ENCODE measurements at regions not wholly inside any gene's neighbourhood (a gene's known extent, or its start where the extent isn't known, plus 50 kb on each side); places are given as distances from the start of the nearest gene placed in this dataset.
A peak's percentile ranks its signal among the peaks of the same experiment; 100 is the strongest.

DNA sequence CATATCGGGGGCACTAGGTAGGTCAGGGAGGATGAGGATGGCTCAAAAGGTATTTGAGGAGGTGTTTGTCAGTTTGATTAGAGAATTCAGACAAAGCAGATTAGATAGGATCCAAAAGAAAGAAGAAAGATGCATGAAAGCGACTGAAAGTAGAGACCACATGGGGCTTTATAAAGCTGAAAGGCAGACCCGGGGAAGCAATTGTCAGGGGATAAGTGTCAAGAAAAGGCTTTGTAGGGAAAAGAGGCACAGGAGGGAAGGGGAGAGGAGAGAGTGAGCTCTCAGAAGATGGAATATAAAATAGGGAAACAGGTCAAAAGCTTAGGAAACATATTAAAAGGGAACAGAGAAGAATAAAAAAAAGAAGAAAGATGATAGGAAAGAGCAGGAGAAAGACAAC is 308.2 kb upstream of the RORA start:
- Histone ChIP-seq H3K9ac (ENCODE audit: low read depth, low read length) (no peak overlapping the region), H3K9me3 (ENCODE audit: control insufficient read depth, insufficient read depth, low read length) (no peaks in the 10 kb centered on the region), H3K27ac (ENCODE audit: low read depth, low read length) (no peak overlapping the region), H3K4me1 (ENCODE audit: control insufficient read depth, insufficient read depth, low read length) (no peaks in the 10 kb centered on the region), H3K36me3 (ENCODE audit: control insufficient read depth, insufficient read depth, low read length) (no peaks in the 10 kb centered on the region), H3K4me3 (ENCODE audit: low read depth, low read length) (no peak overlapping the region), H3K27me3 (ENCODE audit: control insufficient read depth, insufficient read depth, low read length) (no peaks in the 10 kb centered on the region; the same call in 1 of the 2 replicates)

GRCh38 chr15:61534986-61535385 is 305.9 kb upstream of the RORA start:
- no peaks in the 10 kb centered on the region; the same call in 1 of the 2 replicates for H3K27me3 ChIP-seq (ENCODE audit: control insufficient read depth, insufficient read depth, low read length)
- no peak overlapping the region for H3K9ac ChIP-seq (ENCODE audit: low read depth, low read length)
- H3K9me3 ChIP-seq (ENCODE audit: control insufficient read depth, insufficient read depth, low read length), result no peaks in the 10 kb centered on the region
- no peak overlapping the region for H3K4me3 ChIP-seq (ENCODE audit: low read depth, low read length)
- no peaks in the 10 kb centered on the region for H3K36me3 ChIP-seq (ENCODE audit: control insufficient read depth, insufficient read depth, low read length)
- H3K4me1 ChIP-seq (ENCODE audit: control insufficient read depth, insufficient read depth, low read length), result no peaks in the 10 kb centered on the region
- H3K27ac ChIP-seq (ENCODE audit: low read depth, low read length), result no peak overlapping the region

DNA sequence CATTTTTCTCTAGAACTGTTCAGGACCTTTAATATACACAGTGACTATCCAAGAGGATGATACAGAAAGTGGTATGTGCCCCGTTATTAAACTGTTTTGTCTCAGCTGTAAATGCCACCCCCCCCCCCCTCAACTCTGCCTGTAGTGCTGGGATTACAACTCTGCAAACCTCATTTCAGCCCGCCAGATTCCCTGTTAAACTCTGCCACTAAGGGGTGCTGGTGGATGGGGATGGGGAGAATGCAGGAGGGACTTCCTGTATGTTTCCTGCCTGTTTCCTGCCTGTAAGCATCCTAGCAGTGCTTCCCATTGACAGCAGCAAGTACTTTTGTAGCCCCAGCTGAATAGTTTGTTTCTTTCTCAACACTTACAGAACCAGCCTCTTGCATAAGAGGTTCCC is 301.7 kb upstream of the RORA start:
- H3K27me3 ChIP-seq (ENCODE audit: control insufficient read depth, insufficient read depth, low read length), result no peaks in the 10 kb centered on the region
- H3K4me1 ChIP-seq (ENCODE audit: control insufficient read depth, insufficient read depth, low read length), result peaks cover 15% of the 10 kb centered on the region

GRCh38 chr15:61528581-61528910 is 299.4 kb upstream of the RORA start:
- H3K27me3 ChIP-seq (ENCODE audit: control insufficient read depth, insufficient read depth, low read length), result no peaks in the 10 kb centered on the region
- H3K9me3 ChIP-seq (ENCODE audit: control insufficient read depth, insufficient read depth, low read length), result no peaks in the 10 kb centered on the region
- peaks cover 17% of the 10 kb centered on the region for H3K4me1 ChIP-seq (ENCODE audit: control insufficient read depth, insufficient read depth, low read length)
- peak overlapping the region; percentile 59 for H3K27ac ChIP-seq (ENCODE audit: low read depth, low read length)
- H3K4me3 ChIP-seq (ENCODE audit: low read depth, low read length), result peak overlapping the region; percentile 30; the same call in 1 of the 2 replicates
- H3K36me3 ChIP-seq (ENCODE audit: control insufficient read depth, insufficient read depth, low read length), result no peaks in the 10 kb centered on the region
- no peak overlapping the region for H3K9ac ChIP-seq (ENCODE audit: low read depth, low read length)

More for the DNA sequence above, 301.7 kb upstream of the RORA start:
- no peak overlapping the region for H3K9ac ChIP-seq (ENCODE audit: low read depth, low read length)
- no peak overlapping the region for H3K4me3 ChIP-seq (ENCODE audit: low read depth, low read length)
- H3K27ac ChIP-seq (ENCODE audit: low read depth, low read length), result no peak overlapping the region
- no peaks in the 10 kb centered on the region for H3K36me3 ChIP-seq (ENCODE audit: control insufficient read depth, insufficient read depth, low read length)
- H3K9me3 ChIP-seq (ENCODE audit: control insufficient read depth, insufficient read depth, low read length), result no peaks in the 10 kb centered on the region

DNA sequence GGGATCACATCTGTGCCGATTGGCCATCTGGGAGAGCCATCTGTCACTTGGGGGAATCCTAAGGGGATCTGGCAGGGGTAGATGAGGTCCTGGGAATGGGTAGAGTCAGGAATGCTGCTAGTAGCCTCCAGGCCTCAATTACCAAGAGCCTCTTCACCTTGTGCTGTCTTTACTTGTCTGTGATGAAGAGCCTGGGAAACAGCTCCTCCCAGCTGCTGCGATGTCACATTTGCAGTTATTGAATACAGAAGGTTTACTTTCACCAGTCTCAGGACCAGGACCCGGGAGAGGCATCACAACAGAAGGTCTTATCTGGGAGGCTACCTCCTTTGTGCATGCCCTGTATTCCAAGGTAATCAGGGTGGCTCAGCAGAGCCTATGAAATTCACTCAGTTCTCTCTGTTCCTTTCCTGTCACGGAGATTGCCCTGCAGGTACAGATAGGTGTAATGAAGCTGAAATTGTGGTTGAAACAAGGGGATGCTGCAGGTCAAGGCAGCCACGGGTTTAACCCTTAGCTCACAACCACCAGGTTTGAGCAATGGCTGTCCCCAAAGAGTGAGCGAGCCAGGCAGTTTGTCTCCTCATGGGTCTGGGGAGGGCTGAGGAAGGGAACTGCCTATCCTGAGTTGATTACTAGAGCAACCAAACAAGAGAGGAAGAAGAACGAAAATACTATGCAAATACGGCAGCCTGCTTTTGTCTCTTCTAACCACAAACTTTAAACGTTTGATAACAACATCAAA is 298.9 kb upstream of the RORA start:
- H3K4me3 ChIP-seq (ENCODE audit: low read depth, low read length), result peak overlapping the region; percentile 30; the same call in 1 of the 2 replicates
- peak overlapping the region; percentile 59 for H3K27ac ChIP-seq (ENCODE audit: low read depth, low read length)

GRCh38 chr15:61524545-61524944 is 295.4 kb upstream of the RORA start:
- no peak overlapping the region for H3K27ac ChIP-seq (ENCODE audit: low read depth, low read length)
- H3K9ac ChIP-seq (ENCODE audit: low read depth, low read length), result no peak overlapping the region
- no peaks in the 10 kb centered on the region for H3K9me3 ChIP-seq (ENCODE audit: control insufficient read depth, insufficient read depth, low read length)
- H3K36me3 ChIP-seq (ENCODE audit: control insufficient read depth, insufficient read depth, low read length), result no peaks in the 10 kb centered on the region
- peaks cover 17% of the 10 kb centered on the region for H3K4me1 ChIP-seq (ENCODE audit: control insufficient read depth, insufficient read depth, low read length)
- H3K4me3 ChIP-seq (ENCODE audit: low read depth, low read length), result no peak overlapping the region
- no peaks in the 10 kb centered on the region for H3K27me3 ChIP-seq (ENCODE audit: control insufficient read depth, insufficient read depth, low read length)

More for the DNA sequence above, 298.9 kb upstream of the RORA start:
- no peaks in the 10 kb centered on the region for H3K27me3 ChIP-seq (ENCODE audit: control insufficient read depth, insufficient read depth, low read length)
- H3K36me3 ChIP-seq (ENCODE audit: control insufficient read depth, insufficient read depth, low read length), result no peaks in the 10 kb centered on the region
- H3K9me3 ChIP-seq (ENCODE audit: control insufficient read depth, insufficient read depth, low read length), result no peaks in the 10 kb centered on the region
- H3K4me1 ChIP-seq (ENCODE audit: control insufficient read depth, insufficient read depth, low read length), result peaks cover 17% of the 10 kb centered on the region
- H3K9ac ChIP-seq (ENCODE audit: low read depth, low read length), result peak overlapping the region; percentile 42; the same call in 1 of the 2 replicates

- Histone ChIP-seq H3K27me3 (ENCODE audit: control insufficient read depth, insufficient read depth, low read length) (no peaks in the 10 kb centered on the region), H3K36me3 (ENCODE audit: control insufficient read depth, insufficient read depth, low read length) (no peaks in the 10 kb centered on the region), H3K4me3 (ENCODE audit: low read depth, low read length) (no peak overlapping the region), H3K9me3 (ENCODE audit: control insufficient read depth, insufficient read depth, low read length) (no peaks in the 10 kb centered on the region), H3K9ac (ENCODE audit: low read depth, low read length) (no peak overlapping the region), H3K4me1 (ENCODE audit: control insufficient read depth, insufficient read depth, low read length) (peaks cover 17% of the 10 kb centered on the region), H3K27ac (ENCODE audit: low read depth, low read length) (no peak overlapping the region)
These were observed 295.0 kb upstream of the RORA start for GRCh38 chr15:61524086-61524485.

DNA sequence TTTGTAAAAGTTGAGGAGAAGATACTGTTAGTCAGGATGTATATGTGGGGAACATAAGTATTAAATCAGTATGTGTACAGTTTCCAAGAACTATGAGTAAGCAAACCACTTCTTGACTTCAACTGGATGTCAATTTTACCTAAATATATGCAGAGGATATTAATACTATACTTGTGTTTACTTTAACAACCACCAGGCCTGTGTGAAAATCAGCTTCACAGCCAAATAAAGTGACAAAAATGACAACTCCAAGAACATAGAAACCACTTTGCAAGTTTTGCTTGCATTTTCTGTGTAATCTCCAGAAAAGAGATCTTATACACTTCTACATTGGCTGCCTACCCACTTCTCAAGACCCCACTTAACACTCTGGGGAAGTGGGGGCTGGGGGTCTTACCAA is 293.3 kb upstream of the RORA start:
- no peak overlapping the region for H3K4me3 ChIP-seq (ENCODE audit: low read depth, low read length)
- H3K36me3 ChIP-seq (ENCODE audit: control insufficient read depth, insufficient read depth, low read length), result no peaks in the 10 kb centered on the region
- H3K4me1 ChIP-seq (ENCODE audit: control insufficient read depth, insufficient read depth, low read length), result peaks cover 10% of the 10 kb centered on the region; the same call in 1 of the 2 replicates
- H3K27me3 ChIP-seq (ENCODE audit: control insufficient read depth, insufficient read depth, low read length), result no peaks in the 10 kb centered on the region
- no peak overlapping the region for H3K27ac ChIP-seq (ENCODE audit: low read depth, low read length)
- no peaks in the 10 kb centered on the region for H3K9me3 ChIP-seq (ENCODE audit: control insufficient read depth, insufficient read depth, low read length)
- H3K9ac ChIP-seq (ENCODE audit: low read depth, low read length), result no peak overlapping the region

DNA sequence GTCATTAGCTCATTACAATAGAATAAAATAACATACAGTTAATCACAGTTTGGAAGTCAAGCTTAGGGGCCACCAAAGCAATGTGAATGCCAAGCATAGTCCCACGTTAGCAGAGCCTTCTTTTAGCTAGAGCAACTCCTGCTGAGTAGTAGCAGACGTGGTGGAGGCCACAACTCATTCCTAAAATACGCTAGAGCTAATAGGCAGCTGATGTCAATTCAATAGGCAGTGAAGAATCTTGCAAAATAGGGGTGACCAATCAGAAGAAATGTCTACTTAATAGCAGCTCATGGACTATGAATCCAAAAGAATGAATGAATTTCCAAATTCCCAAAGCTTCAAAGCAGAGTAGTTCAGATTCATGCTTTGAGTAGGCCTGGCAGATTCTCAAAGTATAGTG is 292.9 kb upstream of the RORA start:
- H3K9ac ChIP-seq (ENCODE audit: low read depth, low read length), result no peak overlapping the region
- no peak overlapping the region for H3K4me3 ChIP-seq (ENCODE audit: low read depth, low read length)
- no peaks in the 10 kb centered on the region for H3K36me3 ChIP-seq (ENCODE audit: control insufficient read depth, insufficient read depth, low read length)
- no peak overlapping the region for H3K27ac ChIP-seq (ENCODE audit: low read depth, low read length)
- no peaks in the 10 kb centered on the region for H3K9me3 ChIP-seq (ENCODE audit: control insufficient read depth, insufficient read depth, low read length)
- H3K4me1 ChIP-seq (ENCODE audit: control insufficient read depth, insufficient read depth, low read length), result peaks cover 10% of the 10 kb centered on the region; the same call in 1 of the 2 replicates
- no peaks in the 10 kb centered on the region for H3K27me3 ChIP-seq (ENCODE audit: control insufficient read depth, insufficient read depth, low read length)

GRCh38 chr15:61519296-61519695 is 290.2 kb upstream of the RORA start:
- Histone ChIP-seq H3K36me3 (ENCODE audit: control insufficient read depth, insufficient read depth, low read length) (no peaks in the 10 kb centered on the region), H3K9me3 (ENCODE audit: control insufficient read depth, insufficient read depth, low read length) (no peaks in the 10 kb centered on the region), H3K27ac (ENCODE audit: low read depth, low read length) (no peak overlapping the region), H3K4me1 (ENCODE audit: control insufficient read depth, insufficient read depth, low read length) (peaks cover 10% of the 10 kb centered on the region), H3K27me3 (ENCODE audit: control insufficient read depth, insufficient read depth, low read length) (no peaks in the 10 kb centered on the region), H3K9ac (ENCODE audit: low read depth, low read length) (no peak overlapping the region), H3K4me3 (ENCODE audit: low read depth, low read length) (no peak overlapping the region)

DNA sequence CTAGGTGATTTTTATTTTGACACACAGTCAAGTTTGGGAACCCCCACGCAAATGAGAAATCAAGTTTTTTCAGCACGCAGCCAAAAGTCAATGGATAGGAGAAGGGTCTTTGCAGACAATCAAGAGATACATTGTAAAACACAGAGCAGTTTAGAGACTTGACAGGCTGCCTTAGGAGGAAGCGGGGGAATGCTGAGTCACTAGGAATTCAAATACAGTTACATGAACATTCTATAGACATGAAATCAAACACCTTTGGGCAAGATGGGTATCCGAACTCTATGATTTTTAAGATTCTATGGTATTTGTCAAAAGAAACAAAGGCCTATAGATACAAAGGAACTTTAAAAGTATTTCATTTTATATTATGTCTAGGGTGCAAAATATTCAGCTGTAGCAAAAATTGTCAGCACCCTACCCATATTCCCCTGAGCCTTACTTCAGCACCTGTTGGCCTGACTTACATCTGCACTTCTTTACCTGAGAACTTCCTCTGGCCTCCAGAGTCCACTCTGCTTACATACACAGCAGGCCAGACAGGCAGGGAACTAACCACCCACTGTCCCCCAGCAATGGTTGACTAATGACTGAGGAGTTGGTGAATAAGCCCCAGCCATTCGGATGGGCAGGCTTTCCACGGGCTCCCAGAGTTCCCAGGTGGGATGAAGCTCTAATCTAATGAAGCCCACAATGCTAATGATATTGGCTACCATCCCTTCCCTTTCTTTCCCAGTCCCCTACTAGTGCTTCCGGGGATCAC is 289.3 kb upstream of the RORA start:
- Histone ChIP-seq H3K9me3 (ENCODE audit: control insufficient read depth, insufficient read depth, low read length) (no peaks in the 10 kb centered on the region), H3K4me3 (ENCODE audit: low read depth, low read length) (no peak overlapping the region), H3K9ac (ENCODE audit: low read depth, low read length) (no peak overlapping the region), H3K27ac (ENCODE audit: low read depth, low read length) (no peak overlapping the region), H3K27me3 (ENCODE audit: control insufficient read depth, insufficient read depth, low read length) (no peaks in the 10 kb centered on the region), H3K36me3 (ENCODE audit: control insufficient read depth, insufficient read depth, low read length) (no peaks in the 10 kb centered on the region), H3K4me1 (ENCODE audit: control insufficient read depth, insufficient read depth, low read length) (peaks cover 9% of the 10 kb centered on the region)

All from HUES48 (cell line).